Cardiac fibroblast (primary cell): ENCODE measurements at regions not wholly inside any gene's neighbourhood (a gene's known extent, or its start where the extent isn't known, plus 50 kb on each side); places are given as distances from the start of the nearest gene placed in this dataset.

Experiments used
- DNase-seq, 2 donors: peaks; one replicate each; pipeline versions ENCODE4 v3.0.0 to v3.0.0-alpha.2; 2010; ENCODE audit warnings: low read depth in 2 of 2
- H3K4me3 ChIP-seq, 2 donors: replicated peaks in 1 of 2; 1 replicate in 1 of 2; 2 replicates in 1 of 2; pipeline ENCODE4 v1.5.1; 2011; ENCODE audit warnings: low read depth in 2 of 2, low read length in 2 of 2, mild to moderate bottlenecking in 2 of 2, moderate library complexity in 1 of 2
- CTCF ChIP-seq: IDR thresholded peaks from one replicate; pipeline ENCODE4 v1.5.1; 2011; ENCODE audit warnings: low read depth, mild to moderate bottlenecking, low read length, inconsistent platforms

GRCh38 chr18:78739882-78740677 lies 239.5 kb upstream of the SALL3 start:
- TF ChIP-seq CTCF: no peak
- DNase-seq: no peak
- H3K4me3 ChIP-seq: no peak overlapping the region

- no peak for TF ChIP-seq CTCF
- H3K4me3 ChIP-seq: no peak overlapping the region
- DNase-seq: no peak
These were observed 238.7 kb upstream of the SALL3 start for GRCh38 chr18:78740876-78741275.

- H3K4me3 ChIP-seq: no peak overlapping the region
- no peak for TF ChIP-seq CTCF
- DNase-seq: no peak
These were observed 238.0 kb upstream of the SALL3 start for GRCh38 chr18:78741381-78742217.

GRCh38 chr18:78742218-78742745 lies 237.3 kb upstream of the SALL3 start:
- TF ChIP-seq CTCF: no peak
- H3K4me3 ChIP-seq: no peak overlapping the region
- DNase-seq: no peak

GRCh38 chr18:78743078-78743477 lies 236.5 kb upstream of the SALL3 start:
- no peak for TF ChIP-seq CTCF
- no peak overlapping the region for H3K4me3 ChIP-seq
- no peak for DNase-seq

GRCh38 chr18:78751664-78752063 lies 228.0 kb upstream of the SALL3 start:
- no peak for DNase-seq
- TF ChIP-seq CTCF: no peak

More at GRCh38 chr18:78751664-78752063, 228.0 kb upstream of the SALL3 start:
- no peak overlapping the region for H3K4me3 ChIP-seq
